GM19240 (cell line): ENCODE measurements at regions not wholly inside any gene's neighbourhood (a gene's known extent, or its start where the extent isn't known, plus 50 kb on each side); places are given as distances from the start of the nearest gene placed in this dataset.

Experiments
- DNase-seq: peaks from one replicate; pipeline ENCODE4 v3.0.0; 2011; ENCODE audit warnings: low spot score; ENCODE audit not compliant: insufficient read length

- no peak for DNase-seq
Observed at GRCh38 chr2:226680719-226681118, 118.9 kb downstream of the IRS1 start.

GRCh38 chr2:226679389-226680065, 120.1 kb downstream of the IRS1 start:
- DNase-seq, result no peak

GRCh38 chr2:226678422-226678821, 121.2 kb downstream of the IRS1 start:
- no peak for DNase-seq

GRCh38 chr2:226677080-226677479, 122.5 kb downstream of the IRS1 start:
- DNase-seq, result no peak

- no peak for DNase-seq
Observed at GRCh38 chr2:226676618-226677017, 123.0 kb downstream of the IRS1 start.

- DNase-seq, result no peak
Observed at GRCh38 chr2:226674123-226674522, 125.5 kb downstream of the IRS1 start.

- no peak for DNase-seq
Observed at GRCh38 chr2:226673314-226673723, 126.3 kb downstream of the IRS1 start.

- DNase-seq, result no peak
Observed at GRCh38 chr2:226671141-226671676, 128.4 kb downstream of the IRS1 start.

GRCh38 chr2:226669905-226670304, 129.7 kb downstream of the IRS1 start:
- no peak for DNase-seq

- no peak for DNase-seq
Observed at GRCh38 chr2:226669249-226669648, 130.4 kb downstream of the IRS1 start.

- no peak for DNase-seq
Observed at GRCh38 chr2:226667736-226668135, 131.9 kb downstream of the IRS1 start.

GRCh38 chr2:226665306-226665831, 134.3 kb downstream of the IRS1 start:
- DNase-seq, result no peak

GRCh38 chr2:226664661-226665060, 135.0 kb downstream of the IRS1 start:
- no peak for DNase-seq

- no peak for DNase-seq
Observed at GRCh38 chr2:226664140-226664539, 135.5 kb downstream of the IRS1 start.

GRCh38 chr2:226661789-226662545, 137.7 kb downstream of the IRS1 start:
- no peak for DNase-seq

- DNase-seq, result no peak
Observed at GRCh38 chr2:226660526-226660925, 139.1 kb downstream of the IRS1 start.

- DNase-seq, result no peak
Observed at GRCh38 chr2:226660124-226660523, 139.5 kb downstream of the IRS1 start.

GRCh38 chr2:226659410-226659809, 140.2 kb downstream of the IRS1 start:
- no peak for DNase-seq

- DNase-seq, result no peak
Observed at GRCh38 chr2:226658555-226658954, 141.1 kb downstream of the IRS1 start.

- DNase-seq, result no peak
Observed at GRCh38 chr2:226657340-226658053, 142.1 kb downstream of the IRS1 start.

GRCh38 chr2:226656367-226656766, 143.3 kb downstream of the IRS1 start:
- no peak for DNase-seq

GRCh38 chr2:226655871-226656270, 143.7 kb downstream of the IRS1 start:
- DNase-seq, result no peak
